GM12865 (cell line): ENCODE measurements at regions not wholly inside any gene's neighbourhood (a gene's known extent, or its start where the extent isn't known, plus 50 kb on each side); places are given as distances from the start of the nearest gene placed in this dataset.

Source experiments
- DNase-seq: peaks from one replicate; pipeline ENCODE4 v3.0.0; 2010; ENCODE audit warnings: low read depth
- H3K4me3 ChIP-seq: 2 replicates; pipeline ENCODE4 v1.5.1; 2011; ENCODE audit warnings: mild to moderate bottlenecking, low read depth, low read length, control low read depth
- CTCF ChIP-seq: IDR thresholded peaks from 2 replicates; pipeline ENCODE4 v1.5.1; 2011; ENCODE audit warnings: low read length, control low read depth, low read depth, inconsistent platforms; ENCODE audit not compliant: insufficient read depth; ENCODE audit errors: missing control alignments

GRCh38 chr11:22467248-22467647 is 129.1 kb downstream of the SLC17A6 start:
- H3K4me3 ChIP-seq = no peak overlapping the region
- no peak for DNase-seq
- no peak for TF ChIP-seq CTCF

- DNase-seq = no peak
- H3K4me3 ChIP-seq = no peak overlapping the region
- TF ChIP-seq CTCF = no peak
Measured at GRCh38 chr11:22466809-22467208, 128.6 kb downstream of the SLC17A6 start.

- no peak for DNase-seq
- H3K4me3 ChIP-seq = no peak overlapping the region
- no peak for TF ChIP-seq CTCF
Measured at GRCh38 chr11:22466351-22466750, 128.2 kb downstream of the SLC17A6 start.

GRCh38 chr11:22465620-22466019 is 127.4 kb downstream of the SLC17A6 start:
- no peak for TF ChIP-seq CTCF
- DNase-seq = no peak
- H3K4me3 ChIP-seq = no peak overlapping the region

GRCh38 chr11:22461626-22462025 is 123.4 kb downstream of the SLC17A6 start:
- no peak for DNase-seq
- no peak for TF ChIP-seq CTCF
- H3K4me3 ChIP-seq = no peak overlapping the region

GRCh38 chr11:22460181-22460580 is 122.0 kb downstream of the SLC17A6 start:
- DNase-seq = no peak
- H3K4me3 ChIP-seq = no peak overlapping the region
- TF ChIP-seq CTCF = no peak

GRCh38 chr11:22459048-22459447 is 120.9 kb downstream of the SLC17A6 start:
- DNase-seq = no peak
- no peak overlapping the region for H3K4me3 ChIP-seq
- TF ChIP-seq CTCF = no peak
